GM19043 (cell line): ENCODE measurements at regions not wholly inside any gene's neighbourhood (a gene's known extent, or its start where the extent isn't known, plus 50 kb on each side); places are given as distances from the start of the nearest gene placed in this dataset.

Experiments used
- ATAC-seq: cut with Tn5 transposase; IDR thresholded peaks from one replicate; pipeline ENCODE4 v1.9.1; 2021; ENCODE audit warnings: low read depth; ENCODE audit not compliant: unreplicated experiment

- ATAC-seq, result no peak
These were observed 95.6 kb downstream of the RASSF10 start for GRCh38 chr11:13104619-13105236.

- peak; percentile 71 for ATAC-seq
These were observed 96.2 kb downstream of the RASSF10 start for GRCh38 chr11:13105237-13105844.

GRCh38 chr11:13107544-13108044 is 98.5 kb downstream of the RASSF10 start:
- no peak for ATAC-seq

GRCh38 chr11:13108416-13108815 is 99.3 kb downstream of the RASSF10 start:
- no peak for ATAC-seq

GRCh38 chr11:13109616-13110015 is 100.5 kb downstream of the RASSF10 start:
- ATAC-seq, result no peak

- no peak for ATAC-seq
These were observed 101.0 kb downstream of the RASSF10 start for GRCh38 chr11:13110145-13110544.

- no peak for ATAC-seq
These were observed 102.1 kb downstream of the RASSF10 start for GRCh38 chr11:13110929-13111812.

- ATAC-seq, result no peak
These were observed 102.7 kb downstream of the RASSF10 start for GRCh38 chr11:13111813-13112130.

GRCh38 chr11:13114566-13115379 is 105.7 kb downstream of the RASSF10 start:
- ATAC-seq, result no peak

- no peak for ATAC-seq
These were observed 106.2 kb downstream of the RASSF10 start for GRCh38 chr11:13115380-13115675.

GRCh38 chr11:13116491-13116890 is 107.4 kb downstream of the RASSF10 start:
- no peak for ATAC-seq

- no peak for ATAC-seq
These were observed 108.2 kb downstream of the RASSF10 start for GRCh38 chr11:13117344-13117743.

GRCh38 chr11:13118194-13118593 is 109.1 kb downstream of the RASSF10 start:
- ATAC-seq, result no peak

GRCh38 chr11:13118650-13119049 is 109.5 kb downstream of the RASSF10 start:
- ATAC-seq, result no peak

GRCh38 chr11:13119361-13119760 is 110.2 kb downstream of the RASSF10 start:
- ATAC-seq, result no peak

- ATAC-seq, result no peak
These were observed 110.9 kb downstream of the RASSF10 start for GRCh38 chr11:13119941-13120520.

GRCh38 chr11:13120691-13121090 is 111.6 kb downstream of the RASSF10 start:
- ATAC-seq, result no peak

- ATAC-seq, result no peak
These were observed 117.3 kb downstream of the RASSF10 start for GRCh38 chr11:13126430-13126829.

- ATAC-seq, result no peak
These were observed 118.0 kb downstream of the RASSF10 start for GRCh38 chr11:13127161-13127560.

- no peak for ATAC-seq
These were observed 119.2 kb downstream of the RASSF10 start for GRCh38 chr11:13128354-13128753.

- ATAC-seq, result no peak
These were observed 125.0 kb downstream of the RASSF10 start for GRCh38 chr11:13134066-13134465.
